IPS DF 19.7 (cell line): ENCODE measurements at regions not wholly inside any gene's neighbourhood (a gene's known extent, or its start where the extent isn't known, plus 50 kb on each side); places are given as distances from the start of the nearest gene placed in this dataset.
"Not testable (repeated sequence)": the region's sequence is repeated elsewhere in the genome, so short reads cannot be mapped to it uniquely, and the experiment has no call there.

Experiments
- DNase-seq: peaks from one replicate; pipeline ENCODE4 v3.0.0-alpha.2; 2013; ENCODE audit warnings: low read depth, low spot score

DNA sequence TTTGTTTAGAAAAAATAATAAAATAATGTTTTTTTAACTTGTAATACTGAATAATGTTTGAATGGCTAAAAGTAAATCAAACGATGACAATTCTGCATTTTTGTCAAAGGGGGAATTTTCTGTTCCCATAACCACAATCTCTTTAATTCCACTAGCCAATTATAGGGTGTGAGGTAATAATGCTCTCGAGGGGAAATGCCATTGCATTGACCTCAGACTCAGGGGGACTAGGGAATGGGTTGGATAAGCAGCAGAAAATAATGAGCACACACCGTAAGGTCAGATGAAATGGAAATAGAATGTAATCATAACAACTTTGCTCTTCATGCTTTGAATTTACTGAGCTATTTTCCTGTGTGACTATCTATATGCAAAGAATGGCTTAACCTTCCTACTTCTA lies 584.7 kb downstream of the RFPL4B start:
- no peak for DNase-seq

- DNase-seq, result no peak
Observed at GRCh38 chr6:112933947-112934346, 586.8 kb downstream of the RFPL4B start.

GRCh38 chr6:112934433-112935327 lies 587.5 kb downstream of the RFPL4B start:
- DNase-seq, result no peak

GRCh38 chr6:112935402-112936078 lies 588.4 kb downstream of the RFPL4B start:
- DNase-seq, result no peak

DNA sequence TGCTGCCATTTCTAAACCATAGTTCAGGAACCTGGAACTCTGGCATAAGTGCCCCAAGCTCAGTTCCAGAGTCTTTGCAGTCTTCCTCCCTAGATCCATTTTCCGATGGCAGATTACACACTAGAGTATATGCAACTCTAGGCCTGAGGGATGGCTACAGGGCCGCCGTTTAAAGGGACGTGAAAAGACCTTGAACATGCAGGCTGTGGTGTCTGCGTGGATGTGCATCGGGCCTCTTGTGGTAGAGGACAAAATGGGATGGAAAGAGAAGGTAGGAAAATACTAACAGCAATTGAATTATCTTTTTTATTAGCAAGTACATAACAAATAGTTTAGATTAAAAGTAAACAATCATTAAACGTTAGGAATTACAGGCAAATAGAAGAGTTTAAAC lies 588.9 kb downstream of the RFPL4B start:
- no peak for DNase-seq

DNA sequence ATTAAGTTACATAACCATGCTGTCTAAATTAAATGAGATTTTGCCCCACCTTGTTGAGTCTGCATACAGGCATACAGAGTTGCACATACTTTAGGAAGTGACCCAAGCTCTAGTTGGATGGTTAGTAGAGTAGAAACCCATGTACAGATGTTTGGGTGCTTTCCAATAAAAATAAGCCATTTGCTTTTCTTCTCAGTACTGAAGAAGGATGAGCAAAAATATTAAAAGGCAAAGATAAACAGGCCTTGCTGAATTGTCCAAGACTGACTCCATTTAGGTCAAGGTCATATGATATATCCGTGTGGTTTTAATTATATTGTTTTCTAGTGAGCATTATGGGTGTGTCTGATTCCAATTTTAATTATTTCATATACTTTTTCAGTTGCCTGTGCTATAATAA lies 589.4 kb downstream of the RFPL4B start:
- no peak for DNase-seq

DNA sequence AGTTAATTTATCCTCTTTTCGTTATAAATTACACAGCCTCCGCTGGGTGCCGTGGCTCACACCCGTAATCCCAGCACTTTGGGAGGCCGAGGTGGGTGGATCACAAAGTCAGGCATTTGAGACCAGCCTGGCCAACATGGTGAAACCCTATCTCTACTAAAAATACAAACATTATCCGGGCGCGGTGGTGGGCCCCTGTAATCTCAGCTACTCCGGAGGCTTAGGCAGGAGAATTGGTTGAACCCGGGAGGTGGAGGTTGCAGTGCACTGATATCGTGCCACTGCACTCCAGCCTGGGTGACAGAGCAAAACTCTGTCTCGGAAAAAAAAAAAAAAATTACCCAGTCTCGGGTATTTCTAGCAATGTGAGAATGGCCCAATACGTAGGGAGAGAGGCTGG lies 590.6 kb downstream of the RFPL4B start:
- not testable (repeated sequence) for DNase-seq

DNA sequence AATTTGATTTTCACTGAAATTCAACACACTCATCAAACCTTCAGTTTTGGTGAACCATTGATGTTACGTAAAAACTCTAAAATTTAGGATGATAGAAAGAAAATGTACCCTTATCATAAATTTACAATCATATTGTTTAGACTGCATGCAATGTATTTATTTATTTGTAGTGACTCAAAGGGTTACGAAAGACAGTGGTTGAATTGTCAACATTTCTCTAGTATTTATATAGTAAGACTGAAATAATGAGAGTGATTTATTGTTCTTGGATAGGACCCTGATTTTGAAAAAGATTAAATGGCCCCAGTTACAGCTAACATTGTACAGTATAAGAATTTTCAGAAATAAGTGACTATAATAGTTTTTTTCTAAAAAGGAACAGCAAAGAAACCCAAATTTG lies 591.5 kb downstream of the RFPL4B start:
- DNase-seq, result no peak

DNA sequence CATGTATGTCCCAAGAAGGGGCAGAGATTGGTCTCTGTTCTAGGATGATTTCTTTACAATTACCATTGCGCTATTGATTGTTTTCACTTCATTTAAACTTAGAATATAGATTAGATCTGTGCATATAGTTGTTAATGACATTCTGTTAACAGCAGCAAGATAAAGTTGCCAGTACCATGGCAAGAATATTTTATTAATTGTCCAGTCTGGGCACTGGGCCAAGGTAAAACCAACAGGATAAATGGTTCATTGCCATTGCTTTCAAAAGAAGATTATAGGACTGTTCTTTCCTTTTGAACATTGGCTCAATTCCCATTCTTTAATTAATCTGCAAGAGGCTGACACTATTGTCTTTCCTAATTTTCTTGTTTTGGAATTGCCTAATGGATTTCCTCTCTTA lies 592.4 kb downstream of the RFPL4B start:
- no peak for DNase-seq

DNA sequence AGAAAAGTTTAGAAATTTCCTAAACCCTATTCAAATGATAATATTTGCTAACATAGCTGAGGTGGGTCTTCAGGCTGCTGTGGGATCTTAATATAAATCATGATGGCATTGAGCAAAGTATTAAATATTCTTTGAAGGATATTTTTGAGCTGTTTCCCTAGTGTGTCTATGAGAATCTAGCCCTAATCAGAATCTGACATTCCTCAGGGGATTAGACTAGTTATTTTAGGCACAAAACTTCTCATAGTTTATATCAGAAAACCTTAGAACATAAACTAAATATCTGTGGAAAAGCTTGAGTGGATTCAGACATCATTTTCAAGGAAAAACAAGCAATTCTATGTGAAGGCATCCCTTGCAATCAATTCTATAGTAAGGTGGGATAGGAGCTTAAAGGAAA lies 594.5 kb downstream of the RFPL4B start:
- DNase-seq, result no peak

DNA sequence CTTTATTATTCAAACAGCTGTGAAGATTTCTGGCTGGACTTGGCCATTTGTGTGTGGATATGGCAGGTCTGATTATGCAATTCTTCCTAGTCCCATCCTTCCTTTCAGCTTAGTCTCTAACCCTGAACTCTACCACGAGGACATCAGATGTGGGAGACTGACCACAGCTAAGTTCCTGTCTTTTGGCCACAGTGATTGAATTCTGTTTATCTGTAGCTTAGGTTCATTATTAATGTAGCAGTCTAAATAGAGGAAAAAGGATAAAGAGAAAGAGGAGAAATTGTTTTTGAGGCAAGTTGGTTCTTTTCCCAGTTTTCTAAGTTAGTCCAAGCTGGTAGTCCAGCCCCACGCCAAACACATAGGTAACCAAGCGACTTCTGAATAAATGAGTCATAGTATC lies 598.9 kb downstream of the RFPL4B start:
- DNase-seq, result no peak

DNA sequence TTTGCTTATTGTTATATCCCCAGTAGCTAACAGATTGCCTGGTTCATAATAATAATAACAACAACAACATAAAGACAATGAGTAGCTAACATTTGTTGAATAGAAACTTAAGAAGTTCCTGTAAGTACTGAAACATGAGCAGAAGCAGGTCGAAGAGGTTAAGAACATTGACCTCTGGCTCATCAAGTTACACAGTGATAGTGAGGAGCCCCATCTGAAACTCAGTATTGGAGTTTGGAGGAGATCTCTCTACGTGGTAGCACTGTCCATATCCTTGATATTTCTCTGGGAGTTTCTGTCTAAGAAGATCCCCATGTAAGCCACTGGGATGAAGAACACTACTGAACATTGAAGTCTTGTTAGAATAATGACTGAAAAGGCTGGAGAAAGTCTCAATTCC lies 600.4 kb downstream of the RFPL4B start:
- DNase-seq, result no peak

DNA sequence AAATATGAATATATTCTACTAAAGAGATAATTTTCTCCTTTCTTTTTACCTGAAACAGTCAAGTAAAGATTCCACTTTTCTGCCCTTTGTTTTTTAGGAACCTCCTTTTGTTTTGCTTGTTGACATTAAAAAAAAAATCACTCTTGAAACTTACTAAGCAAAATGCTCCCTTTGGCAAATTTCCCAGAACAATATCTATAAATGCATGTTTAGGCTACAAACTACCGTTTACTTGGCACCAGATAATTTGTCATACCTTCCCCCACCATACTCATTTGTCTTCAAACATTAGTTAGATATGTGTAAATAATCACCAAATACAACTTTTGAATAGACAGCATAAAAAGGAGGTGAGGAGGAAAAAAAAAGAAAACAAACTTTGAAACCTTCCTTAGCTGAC lies 604.7 kb downstream of the RFPL4B start:
- no peak for DNase-seq

GRCh38 chr6:112955743-112956142 lies 608.6 kb downstream of the RFPL4B start:
- DNase-seq, result not testable (repeated sequence)

GRCh38 chr6:112956696-112957535 lies 609.8 kb downstream of the RFPL4B start:
- DNase-seq, result no peak

GRCh38 chr6:112957536-112957916 lies 610.4 kb downstream of the RFPL4B start:
- no peak for DNase-seq

- DNase-seq, result not testable (repeated sequence)
Observed at GRCh38 chr6:112960130-112960529, 613.0 kb downstream of the RFPL4B start.

GRCh38 chr6:112967974-112968373 lies 620.8 kb downstream of the RFPL4B start:
- no peak for DNase-seq

DNA sequence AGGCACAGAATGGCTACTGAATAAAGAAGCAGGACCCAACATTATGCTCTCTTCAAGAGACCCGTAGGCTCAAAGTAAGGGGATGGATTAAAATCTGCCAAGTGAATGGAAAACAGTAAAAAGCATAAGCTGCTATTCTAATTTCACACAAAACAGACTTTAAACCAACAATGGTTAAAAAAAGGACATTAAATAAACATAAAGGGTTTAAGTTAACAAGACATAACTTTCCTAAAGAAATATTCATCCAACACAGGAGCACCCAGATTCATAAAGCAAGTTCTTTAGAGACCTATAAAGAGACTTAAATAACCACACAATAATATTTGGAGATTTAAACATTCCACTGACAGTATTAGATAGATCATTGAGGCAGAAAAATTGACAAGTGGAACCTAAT lies 624.5 kb downstream of the RFPL4B start:
- DNase-seq, result no peak

DNA sequence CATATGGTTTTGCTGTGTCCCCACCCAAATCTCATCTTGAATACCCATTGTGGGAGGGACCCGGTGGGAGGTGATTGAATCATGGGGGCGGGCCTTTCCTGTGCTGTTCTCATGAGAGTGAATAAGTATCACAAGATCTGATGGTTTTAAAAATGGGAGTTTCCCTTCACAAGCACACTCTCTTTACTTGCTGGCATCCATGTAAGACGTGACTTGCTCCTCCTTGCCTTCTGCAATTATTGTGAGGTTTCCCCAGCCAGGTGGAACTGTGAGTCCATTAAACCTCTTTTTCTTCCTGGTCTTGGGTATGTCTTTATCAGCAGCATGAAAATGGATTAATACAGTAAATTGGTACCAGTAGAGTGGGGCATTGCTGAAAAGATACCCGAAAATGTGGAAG lies 627.8 kb downstream of the RFPL4B start:
- not testable (repeated sequence) for DNase-seq

- DNase-seq, result not testable (repeated sequence)
Observed at GRCh38 chr6:112976579-112976978, 629.4 kb downstream of the RFPL4B start.

DNA sequence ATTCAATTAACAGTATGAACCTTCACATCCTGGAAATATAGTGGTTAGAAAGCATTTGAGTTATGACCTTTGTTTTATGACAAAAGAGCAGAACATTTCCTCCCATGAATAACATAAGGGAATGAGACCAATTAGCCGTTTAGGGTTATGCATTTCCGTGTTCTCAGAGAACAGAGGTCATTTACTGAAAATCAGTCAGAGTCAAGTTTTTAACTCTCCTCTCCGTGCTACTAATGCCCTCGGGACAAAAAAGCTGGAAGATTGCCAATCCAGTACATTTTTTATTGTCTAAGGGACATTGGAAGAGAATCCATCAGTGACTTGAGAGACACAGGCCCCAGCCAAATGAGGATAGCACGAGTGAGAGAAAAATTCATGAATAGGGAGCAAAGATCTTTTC lies 632.7 kb downstream of the RFPL4B start:
- DNase-seq, result no peak
